Caco-2 (cell line): ENCODE measurements at regions not wholly inside any gene's neighbourhood (a gene's known extent, or its start where the extent isn't known, plus 50 kb on each side); places are given as distances from the start of the nearest gene placed in this dataset.

ENCODE experiments used
- BruUV-seq: library from RNA; stranded (reverse); fragments of 400-500 nt; replicated peaks from 2 replicates; lab custom pipeline; 2021; lab: Mats Ljungman, UMichigan
- CTCF ChIA-PET: fragments of 300-600 bp; sonication (Branson Sonifier 250); formaldehyde crosslinking; loops from one replicate; lab custom pipeline; 2022; ENCODE audit warnings: antibody characterized with exemption; lab: Charles Lee
- POLR2A ChIA-PET: fragments of 300-600 bp; sonication (Branson Sonifier 250); formaldehyde crosslinking; loops from one replicate; lab custom pipeline; 2022; ENCODE audit warnings: antibody characterized with exemption; lab: Charles Lee
- DNase-seq, 2 experiments: peaks; one replicate each; pipeline versions ENCODE4 v3.0.0 to v3.0.0-alpha.2; 2020 to 2022
- H3K27me3 ChIP-seq: replicated peaks from 2 replicates; pipeline ENCODE4 v1.6.0; 2011; ENCODE audit warnings: low read length; ENCODE audit not compliant: control insufficient read depth, insufficient read depth
- H3K36me3 ChIP-seq: 2 replicates; pipeline ENCODE4 v1.5.1; 2011; ENCODE audit warnings: low read length; ENCODE audit not compliant: control insufficient read depth, insufficient read depth
- H3K4me1 ChIP-seq: fragments of 250-450 bp; sonication (Bioruptor Pico); 2 replicates; pipeline ENCODE4 v1.5.1; 2020; ENCODE audit warnings: mild to moderate bottlenecking
- H3K4me3 ChIP-seq: 2 replicates; pipeline ENCODE4 v1.5.1; 2011; ENCODE audit warnings: low read depth, mild to moderate bottlenecking, control low read depth, low read length
- H3K9me3 ChIP-seq: fragments of 250-450 bp; sonication (Bioruptor Pico); 2 replicates; pipeline ENCODE4 v1.5.1; 2020; ENCODE audit warnings: mild to moderate bottlenecking, moderate library complexity
- H3K27ac Mint-ChIP-seq: one replicate; pipeline ENCODE4 v1.8.0; 2022; ENCODE audit warnings: mixed read lengths; ENCODE audit not compliant: unreplicated experiment
- H3K27me3 Mint-ChIP-seq: one replicate; pipeline ENCODE4 v1.8.0; 2022; ENCODE audit warnings: mixed read lengths; ENCODE audit not compliant: insufficient read depth, unreplicated experiment
- H3K36me3 Mint-ChIP-seq: one replicate; pipeline ENCODE4 v1.8.0; 2022; ENCODE audit warnings: mild to moderate bottlenecking, mixed read lengths; ENCODE audit not compliant: insufficient read depth, unreplicated experiment
- H3K4me1 Mint-ChIP-seq: one replicate; pipeline ENCODE4 v1.8.0; 2022; ENCODE audit warnings: low read depth, mixed read lengths; ENCODE audit not compliant: unreplicated experiment
- H3K4me3 Mint-ChIP-seq: one replicate; pipeline ENCODE4 v1.8.0; 2022; ENCODE audit warnings: mild to moderate bottlenecking, moderate library complexity, mixed read lengths; ENCODE audit not compliant: unreplicated experiment
- H3K9me3 Mint-ChIP-seq: one replicate; pipeline ENCODE4 v1.8.0; 2022; ENCODE audit warnings: mixed read lengths; ENCODE audit not compliant: unreplicated experiment
- intact Hi-C: fragments of 100-400 bp; cut with micrococcal nuclease; formaldehyde crosslinking; loops from one replicate; pipeline ENCODE4 v1.10.0; 2022; ENCODE audit not compliant: unreplicated experiment
- TF ChIP-seq, protein P1 (sequence below), 2 experiments: fragments of 200-600 bp in 1 of 2; IDR thresholded peaks; 1 replicate in 1 of 2; 2 replicates in 1 of 2; pipeline versions ENCODE4 v1.5.1 to v1.8.0; 2011 to 2022; ENCODE audit warnings: antibody characterized with exemption in 1 of 2, control low read depth in 1 of 2, inconsistent platforms in 1 of 2, low read depth in 1 of 2, low read length in 1 of 2, mild to moderate bottlenecking in 1 of 2, moderate library complexity in 1 of 2; ENCODE audit not compliant: insufficient read depth in 1 of 2, severe bottlenecking in 1 of 2, unreplicated experiment in 1 of 2

- Histone ChIP-seq H3K4me3 (no peak overlapping the region), H3K4me1 (peaks cover 2% of the 10 kb centered on the region; the same call in 1 of the 2 replicates), H3K27me3 (no peaks in the 10 kb centered on the region), H3K36me3 (no peaks in the 10 kb centered on the region), H3K9me3 (no peaks in the 10 kb centered on the region)
- H3K4me1 Mint-ChIP-seq = peaks cover 9% of the 10 kb centered on the region
- POLR2A ChIA-PET = no interaction called here
- CTCF ChIA-PET = no interaction called here
- no peaks in the 10 kb centered on the region for H3K9me3 Mint-ChIP-seq
- DNase-seq = no peak
- no peak overlapping the region for H3K4me3 Mint-ChIP-seq
- no peaks in the 10 kb centered on the region for H3K27me3 Mint-ChIP-seq
- intact Hi-C loops = no loop called here
- no peak overlapping the region for H3K27ac Mint-ChIP-seq
- no peaks in the 10 kb centered on the region for H3K36me3 Mint-ChIP-seq
- TF ChIP-seq, protein P1, sequence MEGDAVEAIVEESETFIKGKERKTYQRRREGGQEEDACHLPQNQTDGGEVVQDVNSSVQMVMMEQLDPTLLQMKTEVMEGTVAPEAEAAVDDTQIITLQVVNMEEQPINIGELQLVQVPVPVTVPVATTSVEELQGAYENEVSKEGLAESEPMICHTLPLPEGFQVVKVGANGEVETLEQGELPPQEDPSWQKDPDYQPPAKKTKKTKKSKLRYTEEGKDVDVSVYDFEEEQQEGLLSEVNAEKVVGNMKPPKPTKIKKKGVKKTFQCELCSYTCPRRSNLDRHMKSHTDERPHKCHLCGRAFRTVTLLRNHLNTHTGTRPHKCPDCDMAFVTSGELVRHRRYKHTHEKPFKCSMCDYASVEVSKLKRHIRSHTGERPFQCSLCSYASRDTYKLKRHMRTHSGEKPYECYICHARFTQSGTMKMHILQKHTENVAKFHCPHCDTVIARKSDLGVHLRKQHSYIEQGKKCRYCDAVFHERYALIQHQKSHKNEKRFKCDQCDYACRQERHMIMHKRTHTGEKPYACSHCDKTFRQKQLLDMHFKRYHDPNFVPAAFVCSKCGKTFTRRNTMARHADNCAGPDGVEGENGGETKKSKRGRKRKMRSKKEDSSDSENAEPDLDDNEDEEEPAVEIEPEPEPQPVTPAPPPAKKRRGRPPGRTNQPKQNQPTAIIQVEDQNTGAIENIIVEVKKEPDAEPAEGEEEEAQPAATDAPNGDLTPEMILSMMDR (IDR thresholded peaks at IDR 0.05; ENCODE audit: insufficient read depth in 1 of 2, low read depth in 1 of 2, low read length in 1 of 2, severe bottlenecking in 1 of 2, unreplicated experiment in 1 of 2) = no peak
- no TSS peak for BruUV-seq
Measured at GRCh38 chr13:22076658-22077057, 405.8 kb downstream of the FGF9 start.

- DNase-seq = no peak
- Histone ChIP-seq H3K36me3 (no peaks in the 10 kb centered on the region), H3K9me3 (no peaks in the 10 kb centered on the region), H3K4me3 (no peak overlapping the region), H3K4me1 (peaks cover 8% of the 10 kb centered on the region; the same call in 1 of the 2 replicates), H3K27me3 (no peaks in the 10 kb centered on the region)
- Mint-ChIP-seq H3K4me1 (peaks cover 10% of the 10 kb centered on the region), H3K9me3 (no peaks in the 10 kb centered on the region), H3K4me3 (no peak overlapping the region), H3K27me3 (no peaks in the 10 kb centered on the region), H3K36me3 (no peaks in the 10 kb centered on the region), H3K27ac (no peak overlapping the region)
- TF ChIP-seq, protein P1 (IDR thresholded peaks at IDR 0.05; ENCODE audit: insufficient read depth in 1 of 2, low read depth in 1 of 2, low read length in 1 of 2, severe bottlenecking in 1 of 2, unreplicated experiment in 1 of 2) = no peak
- ChIA-PET CTCF (no interaction called here), POLR2A (no interaction called here)
- intact Hi-C loops = no loop called here
- BruUV-seq = no TSS peak
Measured at GRCh38 chr13:22077205-22077683, 406.4 kb downstream of the FGF9 start.

DNA sequence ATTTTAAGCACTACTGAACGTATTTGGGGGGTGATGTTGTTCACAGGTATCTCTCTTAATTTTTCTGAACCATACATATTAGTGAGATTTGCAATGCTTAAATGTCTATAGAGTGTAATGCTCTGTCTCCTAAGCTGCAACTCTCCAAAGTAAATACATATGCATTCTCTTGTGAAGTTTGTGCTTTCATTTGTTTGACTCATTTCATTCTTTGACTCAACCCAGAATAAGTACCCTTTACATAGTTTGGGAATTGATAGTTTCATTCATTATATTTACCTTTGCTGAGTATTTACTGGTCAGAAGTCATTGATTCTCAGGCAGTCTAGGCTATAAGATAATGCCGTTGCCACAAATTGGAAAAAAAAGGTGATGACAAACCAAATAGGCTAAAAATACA, 406.9 kb downstream of the FGF9 start:
- no peak for DNase-seq
- intact Hi-C loops = no loop called here
- Mint-ChIP-seq H3K27me3 (no peaks in the 10 kb centered on the region), H3K4me3 (no peak overlapping the region), H3K9me3 (no peaks in the 10 kb centered on the region), H3K36me3 (no peaks in the 10 kb centered on the region), H3K4me1 (peaks cover 15% of the 10 kb centered on the region), H3K27ac (no peak overlapping the region)
- no peaks in the 10 kb centered on the region for H3K36me3 ChIP-seq
- ChIA-PET POLR2A (no interaction called here), CTCF (no interaction called here)
- no peaks in the 10 kb centered on the region for H3K27me3 ChIP-seq
- no TSS peak for BruUV-seq
- TF ChIP-seq, protein P1 (IDR thresholded peaks at IDR 0.05; ENCODE audit: insufficient read depth in 1 of 2, low read depth in 1 of 2, low read length in 1 of 2, severe bottlenecking in 1 of 2, unreplicated experiment in 1 of 2) = no peak
- peaks cover 12% of the 10 kb centered on the region for H3K4me1 ChIP-seq
- H3K4me3 ChIP-seq = no peak overlapping the region
- no peaks in the 10 kb centered on the region for H3K9me3 ChIP-seq
